Ovary (tissue), 3 donors: ENCODE measurements at regions not wholly inside any gene's neighbourhood (a gene's known extent, or its start where the extent isn't known, plus 50 kb on each side); places are given as distances from the start of the nearest gene placed in this dataset.

Experiments
- EP300 ChIP-seq: sonication (generic); formaldehyde crosslinking; IDR thresholded peaks from one replicate; pipeline ENCODE4 v1.6.1; 2017; ENCODE audit warnings: antibody characterized with exemption
- TF ChIP-seq, protein P1 (sequence below), 3 donors: fragments of 450-650 bp in 2 of 3; fragments of 200-600 bp in 1 of 3; IDR thresholded peaks; one replicate each; pipeline versions ENCODE4 v1.5.1 to v1.8.0; 2016 to 2022; ENCODE audit warnings: antibody characterized with exemption in 3 of 3, mild to moderate bottlenecking in 1 of 3
- donor health status: DM: no; HTN: no; CAD: no.

DNA sequence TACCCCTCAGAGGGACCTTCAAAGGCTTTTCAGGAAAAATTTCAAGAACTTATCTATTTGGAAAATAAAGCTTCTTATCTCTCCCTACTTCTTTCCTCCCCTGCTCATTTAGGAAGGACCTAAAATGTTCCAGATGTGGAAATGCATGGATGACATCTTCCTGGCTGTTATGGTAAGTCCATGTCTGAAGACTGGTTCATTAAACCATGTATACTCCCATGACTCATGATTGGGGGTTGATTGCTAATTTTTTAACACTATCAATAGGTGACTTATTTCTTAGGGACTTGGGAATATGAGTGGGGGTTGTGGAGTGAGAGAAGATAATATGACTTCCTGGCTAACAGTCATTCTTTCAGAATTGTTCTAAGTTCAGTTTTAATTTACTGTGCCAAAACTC is 104.0 kb upstream of the PARD3B start:
- TF ChIP-seq, protein P1, sequence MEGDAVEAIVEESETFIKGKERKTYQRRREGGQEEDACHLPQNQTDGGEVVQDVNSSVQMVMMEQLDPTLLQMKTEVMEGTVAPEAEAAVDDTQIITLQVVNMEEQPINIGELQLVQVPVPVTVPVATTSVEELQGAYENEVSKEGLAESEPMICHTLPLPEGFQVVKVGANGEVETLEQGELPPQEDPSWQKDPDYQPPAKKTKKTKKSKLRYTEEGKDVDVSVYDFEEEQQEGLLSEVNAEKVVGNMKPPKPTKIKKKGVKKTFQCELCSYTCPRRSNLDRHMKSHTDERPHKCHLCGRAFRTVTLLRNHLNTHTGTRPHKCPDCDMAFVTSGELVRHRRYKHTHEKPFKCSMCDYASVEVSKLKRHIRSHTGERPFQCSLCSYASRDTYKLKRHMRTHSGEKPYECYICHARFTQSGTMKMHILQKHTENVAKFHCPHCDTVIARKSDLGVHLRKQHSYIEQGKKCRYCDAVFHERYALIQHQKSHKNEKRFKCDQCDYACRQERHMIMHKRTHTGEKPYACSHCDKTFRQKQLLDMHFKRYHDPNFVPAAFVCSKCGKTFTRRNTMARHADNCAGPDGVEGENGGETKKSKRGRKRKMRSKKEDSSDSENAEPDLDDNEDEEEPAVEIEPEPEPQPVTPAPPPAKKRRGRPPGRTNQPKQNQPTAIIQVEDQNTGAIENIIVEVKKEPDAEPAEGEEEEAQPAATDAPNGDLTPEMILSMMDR (IDR thresholded peaks at IDR 0.05): no peak
- TF ChIP-seq EP300: no peak
